ENCODE measurements at regions not wholly inside any gene's neighbourhood (a gene's known extent, or its start where the extent isn't known, plus 50 kb on each side); places are given as distances from the start of the nearest gene placed in this dataset.

DNA sequence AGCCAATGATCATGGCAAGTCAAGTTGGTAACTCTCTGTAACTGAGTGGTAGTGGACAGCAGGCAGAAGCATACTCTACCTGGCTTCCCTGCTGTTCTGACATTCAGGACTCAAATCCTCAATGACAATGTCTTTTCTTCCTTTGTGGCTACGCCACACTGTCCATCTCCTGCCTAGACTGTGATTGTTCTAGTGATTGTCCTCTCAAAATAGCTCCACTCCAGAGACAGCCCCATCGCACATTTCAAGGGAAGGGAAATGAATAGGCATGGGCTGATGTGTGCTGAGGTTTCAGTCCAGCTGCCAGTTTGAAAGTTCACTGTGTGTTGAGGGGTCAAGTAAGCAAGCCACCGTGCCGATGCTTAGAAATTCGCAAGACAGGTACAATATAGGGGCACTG is 227.0 kb upstream of the WWC1 start:
- TF ChIP-seq, protein P1, sequence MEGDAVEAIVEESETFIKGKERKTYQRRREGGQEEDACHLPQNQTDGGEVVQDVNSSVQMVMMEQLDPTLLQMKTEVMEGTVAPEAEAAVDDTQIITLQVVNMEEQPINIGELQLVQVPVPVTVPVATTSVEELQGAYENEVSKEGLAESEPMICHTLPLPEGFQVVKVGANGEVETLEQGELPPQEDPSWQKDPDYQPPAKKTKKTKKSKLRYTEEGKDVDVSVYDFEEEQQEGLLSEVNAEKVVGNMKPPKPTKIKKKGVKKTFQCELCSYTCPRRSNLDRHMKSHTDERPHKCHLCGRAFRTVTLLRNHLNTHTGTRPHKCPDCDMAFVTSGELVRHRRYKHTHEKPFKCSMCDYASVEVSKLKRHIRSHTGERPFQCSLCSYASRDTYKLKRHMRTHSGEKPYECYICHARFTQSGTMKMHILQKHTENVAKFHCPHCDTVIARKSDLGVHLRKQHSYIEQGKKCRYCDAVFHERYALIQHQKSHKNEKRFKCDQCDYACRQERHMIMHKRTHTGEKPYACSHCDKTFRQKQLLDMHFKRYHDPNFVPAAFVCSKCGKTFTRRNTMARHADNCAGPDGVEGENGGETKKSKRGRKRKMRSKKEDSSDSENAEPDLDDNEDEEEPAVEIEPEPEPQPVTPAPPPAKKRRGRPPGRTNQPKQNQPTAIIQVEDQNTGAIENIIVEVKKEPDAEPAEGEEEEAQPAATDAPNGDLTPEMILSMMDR (IDR thresholded peaks at IDR 0.05 in 4 of 5, conservative IDR thresholded peaks at IDR 0.05 in 1 of 5), result no peak
- no peak for TF ChIP-seq POLR2A (IDR thresholded peaks at IDR 0.05)

Measured in gastrocnemius medialis (tissue), 4 donors.